ENCODE measurements at regions not wholly inside any gene's neighbourhood (a gene's known extent, or its start where the extent isn't known, plus 50 kb on each side); places are given as distances from the start of the nearest gene placed in this dataset.

DNA sequence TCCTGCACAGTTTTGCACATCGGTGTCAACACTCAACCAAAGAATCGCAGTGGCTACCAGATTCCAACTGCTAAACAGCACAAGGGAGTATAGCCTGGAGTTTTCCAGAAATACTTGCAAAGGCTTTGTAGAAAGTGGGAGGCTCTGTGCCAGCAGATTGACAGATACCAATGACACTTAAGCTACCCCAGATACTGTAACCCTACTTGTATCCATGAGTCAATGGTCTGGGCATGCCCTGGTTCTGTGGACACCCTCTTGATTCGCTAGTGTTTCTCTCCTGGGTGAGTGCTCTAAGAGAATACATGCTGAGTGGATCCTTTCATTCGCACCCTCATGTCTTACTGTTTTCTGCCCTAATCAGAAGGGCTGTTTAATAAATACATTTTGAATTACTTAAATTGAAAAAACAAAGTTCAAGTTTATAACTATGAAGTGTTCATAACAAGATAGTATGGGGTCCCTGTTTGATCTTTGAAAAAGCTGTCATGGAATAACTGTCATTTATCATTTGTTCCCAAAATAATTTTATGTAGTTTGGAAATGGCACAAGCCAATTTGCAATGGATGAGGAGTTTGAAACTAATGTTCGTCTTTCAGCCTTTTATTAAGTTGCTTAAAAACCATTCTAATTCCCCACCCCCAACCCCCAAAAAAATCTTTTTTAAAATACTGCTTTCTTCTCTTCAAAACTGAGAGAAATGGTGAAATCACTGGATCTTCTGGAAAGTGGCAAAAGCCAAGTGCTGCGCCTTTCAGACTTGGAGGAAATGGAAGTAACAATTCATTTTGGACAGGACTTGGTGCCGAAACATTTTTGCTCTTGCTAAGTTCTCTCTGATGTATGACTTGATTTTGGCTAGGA lies 600.5 kb upstream of the TENM4 start:
- DNase-seq (ENCODE audit: low read depth in 2 of 2, low spot score in 1 of 2), result no peak

DNA sequence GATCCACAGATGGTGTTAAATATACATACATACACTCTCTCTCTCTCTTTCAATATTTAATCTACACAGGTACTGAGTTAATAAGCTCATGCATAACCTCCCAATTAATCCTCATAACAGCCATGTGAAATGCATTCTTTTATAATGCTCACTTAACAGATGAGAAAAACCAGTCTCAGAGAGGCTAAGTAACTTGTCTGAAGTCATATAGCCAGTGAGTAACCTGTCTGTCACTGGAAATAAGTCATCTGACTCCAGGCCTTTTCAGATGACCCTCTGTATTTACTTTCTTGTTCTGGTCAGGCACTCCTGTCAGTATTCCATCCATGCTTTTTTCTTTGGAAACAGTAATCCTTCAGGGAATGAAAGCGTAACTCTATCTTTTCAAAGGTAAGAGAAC lies 594.0 kb upstream of the TENM4 start:
- DNase-seq (ENCODE audit: low read depth in 2 of 2, low spot score in 1 of 2), result no peak

DNA sequence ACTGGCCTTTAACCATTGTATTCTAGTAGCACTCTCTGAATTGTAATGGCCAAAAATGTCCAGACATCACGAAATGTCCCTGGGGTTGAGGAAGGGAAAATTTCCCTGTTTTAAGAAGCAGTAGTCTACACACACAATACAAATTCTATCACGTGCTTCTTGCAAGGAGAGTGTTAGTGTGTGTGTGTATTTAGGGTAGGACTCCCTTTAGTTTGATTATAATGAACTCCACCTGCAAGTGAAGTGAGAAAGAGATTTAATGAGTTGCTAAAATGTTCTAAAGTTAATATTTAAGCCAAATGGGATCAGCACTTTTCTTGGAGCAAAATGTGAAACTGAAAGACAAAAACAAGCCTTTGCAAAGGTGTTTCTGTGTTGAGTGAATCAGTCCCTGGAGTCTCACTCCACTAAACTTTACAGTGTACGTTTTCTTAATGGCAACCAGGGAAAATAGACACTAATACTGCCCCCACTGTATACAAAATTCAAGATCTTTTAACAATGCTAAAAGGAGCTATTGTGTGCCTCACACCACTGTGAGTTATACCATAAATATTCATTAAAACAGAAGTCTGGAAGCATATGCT lies 590.3 kb upstream of the TENM4 start:
- no peak for DNase-seq (ENCODE audit: low read depth in 2 of 2, low spot score in 1 of 2)

DNA sequence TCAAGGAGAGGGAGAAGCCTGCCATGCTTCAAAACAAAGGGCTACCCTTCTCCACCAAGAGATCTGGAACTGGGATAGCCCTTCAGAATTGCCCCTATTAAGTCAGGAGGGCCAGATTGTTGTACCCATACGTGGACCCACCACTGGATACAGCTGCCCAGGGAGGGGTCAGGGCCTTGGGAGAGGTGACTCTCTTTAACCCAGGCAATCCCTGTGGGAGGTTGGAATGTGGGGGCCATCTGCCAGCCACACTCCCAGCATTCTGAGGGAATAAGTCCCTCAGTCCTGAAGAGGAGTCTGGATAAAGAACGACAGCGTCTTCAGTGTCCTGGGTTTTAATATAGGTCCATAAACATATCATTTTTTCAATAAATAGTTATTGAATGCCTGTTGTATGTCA lies 588.2 kb upstream of the TENM4 start:
- DNase-seq (ENCODE audit: low read depth in 2 of 2, low spot score in 1 of 2), result no peak

DNA sequence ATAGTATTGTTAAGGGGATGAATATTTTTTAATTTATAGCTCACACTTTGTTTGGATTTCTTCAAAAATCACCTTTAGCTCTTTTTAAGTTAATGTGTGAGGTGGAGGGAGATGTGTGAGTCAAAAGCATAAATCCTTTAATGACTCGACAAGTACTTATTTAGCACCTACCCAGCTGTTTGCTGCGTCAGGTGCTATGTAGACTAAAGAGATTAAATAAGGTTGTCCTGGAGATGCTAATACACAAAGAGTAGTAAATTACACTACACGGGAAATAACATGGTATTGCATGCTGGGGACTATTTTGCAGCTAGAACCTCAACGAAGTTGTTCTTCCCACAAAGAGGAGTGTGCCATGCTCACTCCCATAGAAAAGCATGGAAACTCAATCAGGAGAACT lies 583.3 kb upstream of the TENM4 start:
- no peak for DNase-seq (ENCODE audit: low read depth in 2 of 2, low spot score in 1 of 2)

DNA sequence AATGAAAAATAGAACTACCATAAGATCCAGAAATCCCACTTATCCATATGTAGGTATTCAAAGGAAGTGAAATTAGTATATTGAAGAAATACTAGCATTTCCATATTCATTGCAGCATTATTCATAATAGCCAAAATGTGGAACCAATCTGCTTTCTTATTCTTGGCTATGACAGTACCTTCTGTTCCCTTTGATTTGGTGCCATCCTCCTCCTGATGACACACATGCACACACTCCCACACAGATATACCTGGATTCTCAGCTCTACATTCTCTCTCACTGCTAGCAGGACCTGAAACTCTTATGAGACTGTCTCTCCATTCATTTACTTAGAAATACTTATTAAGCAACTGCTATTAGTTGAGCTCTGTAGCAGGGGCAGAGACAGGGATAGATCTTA lies 582.6 kb upstream of the TENM4 start:
- DNase-seq (ENCODE audit: low read depth in 2 of 2, low spot score in 1 of 2), result no peak

DNA sequence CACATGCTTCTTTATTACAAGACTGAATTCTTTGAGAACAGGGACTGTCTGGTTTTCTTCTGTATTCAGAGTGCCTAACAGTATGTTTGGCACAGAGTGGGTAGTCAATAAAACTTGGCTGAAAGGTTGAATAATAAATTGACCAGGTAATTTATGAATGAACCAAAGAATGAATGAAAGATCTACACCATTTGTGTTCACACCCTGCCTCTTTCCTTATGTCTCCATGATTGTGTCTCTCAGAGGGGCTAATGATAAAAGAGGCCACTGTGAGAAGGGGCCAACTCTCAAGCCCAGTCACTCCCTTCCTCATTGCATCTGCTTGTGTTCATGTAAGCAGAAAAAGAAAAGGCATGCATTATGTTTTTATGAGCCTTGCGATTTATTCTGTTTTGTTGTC lies 569.7 kb upstream of the TENM4 start:
- DNase-seq (ENCODE audit: low read depth in 2 of 2, low spot score in 1 of 2), result no peak

DNA sequence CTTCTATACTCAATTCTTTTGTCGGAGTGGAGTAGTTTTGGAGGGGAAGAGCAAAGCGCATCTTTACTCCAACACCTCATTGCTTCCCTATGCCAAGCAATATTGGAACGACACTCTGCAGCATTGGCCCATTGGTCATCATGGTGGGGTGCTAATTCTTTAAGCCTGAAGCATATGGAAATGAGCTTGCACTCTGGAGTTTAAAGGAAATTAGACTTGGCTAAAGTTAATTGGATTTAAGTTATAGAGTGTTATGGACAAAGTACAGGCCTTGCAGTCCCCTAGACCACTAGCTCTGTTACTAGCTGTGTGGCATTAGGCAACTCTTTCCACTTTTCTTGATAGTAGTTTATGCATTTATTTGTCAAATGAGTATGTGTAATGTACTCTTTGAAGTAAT lies 568.3 kb upstream of the TENM4 start:
- DNase-seq (ENCODE audit: low read depth in 2 of 2, low spot score in 1 of 2), result no peak

DNA sequence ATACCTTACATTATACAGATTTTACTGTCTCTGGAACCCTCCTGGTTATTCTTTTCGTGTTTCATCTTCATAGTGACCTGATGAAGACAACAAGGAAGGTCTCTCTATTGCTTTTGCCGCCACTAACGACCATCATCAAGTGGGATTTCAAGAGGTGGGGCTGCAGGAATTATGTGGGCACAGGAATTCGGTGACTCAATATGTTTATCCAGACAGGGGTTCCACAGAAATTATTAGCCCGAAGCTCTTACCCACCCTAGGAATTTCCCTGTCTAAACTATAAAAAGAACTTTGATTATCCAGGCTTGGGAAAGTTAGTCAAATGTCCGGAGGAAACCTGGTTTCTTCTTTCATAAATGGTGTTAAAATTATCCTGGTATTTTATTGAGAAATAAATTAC lies 566.8 kb upstream of the TENM4 start:
- no peak for DNase-seq (ENCODE audit: low read depth in 2 of 2, low spot score in 1 of 2)

DNA sequence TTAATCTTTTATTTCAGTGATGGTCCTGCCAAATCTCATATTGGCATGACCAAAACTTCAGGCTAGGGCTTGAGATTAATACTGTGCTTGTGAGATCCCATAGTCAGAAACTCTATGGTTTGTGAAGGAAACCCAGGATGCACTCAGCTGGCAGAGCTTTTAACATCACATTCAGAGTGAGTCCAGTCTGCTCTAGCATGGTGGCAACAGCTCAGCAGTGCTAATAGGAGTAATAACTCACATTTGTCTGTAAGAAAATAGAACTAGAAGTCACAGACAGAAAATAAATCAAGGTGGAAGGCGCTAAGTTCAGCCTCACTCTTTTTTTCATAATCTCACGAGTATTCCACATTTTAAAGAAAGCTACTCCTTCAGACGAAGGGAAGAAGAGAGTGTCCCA lies 549.3 kb upstream of the TENM4 start:
- DNase-seq (ENCODE audit: low read depth in 2 of 2, low spot score in 1 of 2), result no peak

DNA sequence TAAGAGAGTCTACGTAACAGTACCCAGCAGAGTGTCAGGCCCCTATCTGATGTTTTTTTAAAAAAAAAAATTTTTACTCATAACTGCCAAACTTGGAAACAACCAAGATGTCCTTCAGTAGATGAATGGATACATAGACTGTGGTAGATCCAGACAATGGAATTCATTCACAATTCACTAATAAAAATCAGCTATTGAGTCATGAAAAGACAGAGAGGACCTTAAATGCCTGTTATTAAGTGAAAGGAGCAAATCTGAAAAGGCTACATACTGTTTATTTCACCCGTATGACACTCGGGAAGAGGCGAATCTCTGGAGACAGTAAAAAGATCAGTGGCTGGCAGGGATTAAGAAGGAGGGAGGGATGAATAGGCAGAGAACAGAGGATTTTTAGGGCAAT lies 541.4 kb upstream of the TENM4 start:
- DNase-seq (ENCODE audit: low read depth in 2 of 2, low spot score in 1 of 2), result no peak

DNA sequence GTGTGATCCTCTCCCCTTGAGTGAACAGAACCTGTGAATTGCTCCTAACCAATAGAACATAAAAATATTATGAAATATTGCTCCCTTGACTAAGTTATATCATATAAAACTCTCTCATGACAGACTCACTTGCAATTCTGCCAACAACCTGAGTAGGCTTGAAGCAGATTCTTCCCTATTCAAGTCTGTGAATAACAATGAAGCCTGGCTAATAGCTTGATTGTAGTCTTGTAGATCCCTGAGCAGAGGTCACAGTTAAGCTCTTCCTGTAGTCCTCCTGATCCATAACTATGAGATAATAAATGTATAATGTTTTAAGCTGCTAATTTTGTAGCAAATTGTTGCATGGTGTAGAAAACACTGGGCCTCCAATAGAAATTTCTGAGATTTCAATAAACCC lies 540.1 kb upstream of the TENM4 start:
- DNase-seq (ENCODE audit: low read depth in 2 of 2, low spot score in 1 of 2), result no peak

DNA sequence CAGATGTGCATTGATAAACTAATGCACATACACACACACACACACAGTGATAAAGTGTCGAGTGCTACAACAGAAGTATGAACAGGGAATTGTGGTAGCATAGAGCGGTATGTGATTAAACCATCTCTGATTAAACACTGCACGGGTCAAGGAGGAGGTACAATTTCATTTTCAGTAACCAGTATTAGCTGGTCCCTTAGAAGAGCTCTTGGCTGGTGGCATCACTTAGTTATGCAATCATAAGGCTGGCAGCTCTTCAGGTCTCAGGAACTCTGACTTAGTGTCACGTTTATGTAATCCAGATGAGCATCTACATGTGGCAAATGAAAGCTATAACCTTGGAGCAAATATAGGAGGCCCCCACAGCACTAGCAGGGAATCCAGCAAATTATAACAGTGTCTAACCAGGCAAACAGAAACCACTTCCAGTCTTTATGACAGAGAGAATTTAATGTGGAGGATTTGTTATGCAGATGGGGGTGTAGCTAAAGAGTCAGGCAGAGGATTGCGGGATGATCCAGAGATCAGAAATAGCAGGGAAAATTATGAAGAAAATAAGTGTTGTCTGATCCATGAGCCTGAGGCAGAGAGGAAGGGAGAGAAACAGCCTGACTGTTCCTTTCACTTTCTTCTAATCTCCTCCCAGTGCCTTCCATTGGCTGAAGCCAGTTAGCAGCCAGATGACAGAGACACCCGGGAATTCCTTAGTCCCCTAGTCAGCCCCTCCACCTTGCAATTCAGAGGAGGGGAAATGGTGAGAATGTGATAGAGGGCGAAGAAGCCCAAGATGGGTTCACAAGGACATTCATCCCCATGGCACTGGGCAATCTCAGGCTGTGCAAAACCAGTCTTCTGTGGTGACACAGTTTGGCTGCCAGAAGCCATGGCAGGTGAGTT lies 533.1 kb upstream of the TENM4 start:
- no peak for DNase-seq (ENCODE audit: low read depth in 2 of 2, low spot score in 1 of 2)

DNA sequence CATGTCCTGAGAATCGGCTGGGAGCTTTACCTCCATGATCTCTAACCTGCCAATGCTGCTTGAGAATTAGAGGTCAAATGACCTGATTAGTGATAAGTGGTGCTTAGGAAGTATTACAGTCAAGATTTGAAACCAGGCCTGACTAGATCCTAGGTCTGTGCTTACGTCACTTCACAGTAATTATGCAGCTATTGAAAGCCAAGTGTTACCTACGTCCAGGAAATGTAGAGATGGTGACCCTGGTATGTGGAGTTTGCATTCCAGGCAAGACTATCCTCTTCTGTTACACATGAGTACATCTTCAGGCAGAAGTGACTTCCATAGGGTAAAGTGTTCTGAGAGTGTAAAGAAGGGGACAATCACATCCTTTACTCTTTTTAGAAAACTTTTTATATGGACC lies 530.4 kb upstream of the TENM4 start:
- no peak for DNase-seq (ENCODE audit: low read depth in 2 of 2, low spot score in 1 of 2)

DNA sequence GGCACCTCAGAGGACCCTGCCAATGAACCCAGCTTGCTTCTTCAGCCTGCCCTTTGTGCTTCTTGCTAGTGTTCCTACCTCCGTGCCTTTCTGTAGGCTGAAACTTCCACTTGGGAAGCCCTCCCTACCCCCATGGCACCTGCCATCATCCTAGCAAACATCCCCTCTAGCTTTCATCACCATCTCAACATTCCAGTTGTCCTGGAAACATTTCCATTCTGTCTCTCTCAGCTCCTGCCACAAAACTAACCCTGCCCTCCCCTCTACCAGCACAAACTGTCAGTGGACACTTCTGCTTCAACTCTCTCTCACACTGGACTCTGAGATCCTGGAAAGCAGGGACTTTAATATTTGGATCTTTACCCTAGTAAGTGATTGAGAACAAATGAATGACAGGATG lies 525.8 kb upstream of the TENM4 start:
- DNase-seq (ENCODE audit: low read depth in 2 of 2, low spot score in 1 of 2), result no peak

DNA sequence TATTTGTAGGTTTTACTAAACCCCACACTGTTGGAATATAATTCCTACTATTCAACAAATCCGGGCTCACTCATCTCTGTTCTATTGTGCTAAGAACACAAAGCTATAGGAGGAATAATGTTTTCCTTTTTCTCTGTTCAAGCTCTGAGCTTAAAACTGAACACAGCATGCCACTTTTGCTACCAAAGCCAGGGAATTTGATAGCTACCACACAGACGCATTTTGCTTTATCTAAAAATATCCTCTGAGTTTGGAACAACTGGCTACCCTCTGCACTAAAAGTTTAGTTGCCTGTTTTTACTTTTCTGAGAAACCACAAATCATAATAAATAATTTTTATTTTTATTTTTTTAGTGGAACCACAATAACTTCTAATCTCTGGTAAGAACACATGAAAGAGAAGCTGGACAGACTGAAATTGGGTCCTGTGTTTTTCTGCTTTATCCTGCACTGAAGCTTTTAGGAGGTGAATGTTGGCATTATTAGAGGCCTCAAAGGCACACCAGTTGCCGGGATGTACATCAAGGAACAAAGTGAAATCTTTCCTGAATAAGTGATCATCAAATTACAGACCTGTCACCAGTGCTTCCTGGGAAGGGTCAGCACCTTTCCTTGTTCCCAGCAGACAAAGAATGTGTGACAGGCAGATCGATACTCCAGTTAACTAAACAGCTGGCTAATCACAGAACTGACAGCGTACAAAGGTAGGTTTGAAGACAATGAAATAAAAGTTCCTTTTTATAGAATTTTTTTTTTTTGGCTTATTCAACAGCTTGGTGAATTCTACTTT lies 523.2 kb upstream of the TENM4 start:
- no peak for DNase-seq (ENCODE audit: low read depth in 2 of 2, low spot score in 1 of 2)

DNA sequence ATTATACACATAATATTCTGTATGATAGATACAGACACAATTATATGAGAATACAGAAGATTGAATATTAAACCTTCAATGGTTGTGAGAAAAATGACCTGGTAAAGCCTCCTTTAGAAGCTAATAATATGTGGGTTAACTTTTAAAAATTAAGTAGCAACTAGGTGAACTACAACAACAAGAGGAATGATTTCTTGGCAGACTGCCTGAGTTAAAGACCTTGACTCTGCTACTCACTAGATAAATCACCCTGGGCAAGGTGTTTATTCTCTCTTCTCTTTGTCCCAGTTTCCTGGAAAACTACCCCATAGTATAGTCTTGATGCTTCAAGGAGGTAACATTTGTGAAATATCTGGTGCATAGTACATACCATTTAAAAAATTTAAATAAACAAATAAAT lies 519.6 kb upstream of the TENM4 start:
- DNase-seq (ENCODE audit: low read depth in 2 of 2, low spot score in 1 of 2), result no peak

DNA sequence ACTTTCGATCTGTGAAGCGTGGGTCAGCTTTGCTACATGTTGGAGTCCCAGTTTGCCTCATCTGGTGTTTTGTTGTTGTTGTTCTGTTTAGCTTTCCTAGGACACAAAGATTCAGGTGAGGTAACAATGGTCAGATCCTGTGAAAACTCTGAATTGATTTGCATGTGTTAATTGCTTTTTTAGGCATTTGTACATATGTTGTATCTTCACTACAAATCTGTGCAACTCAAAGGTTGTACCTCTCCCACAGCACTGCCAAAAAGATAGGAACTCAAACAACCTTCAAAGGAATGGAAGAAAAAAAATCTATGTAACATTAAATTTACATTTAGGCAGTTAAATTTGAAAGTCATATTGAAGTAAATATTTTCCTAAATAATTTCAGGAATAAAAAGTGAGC lies 518.5 kb upstream of the TENM4 start:
- DNase-seq (ENCODE audit: low read depth in 2 of 2, low spot score in 1 of 2), result no peak

DNA sequence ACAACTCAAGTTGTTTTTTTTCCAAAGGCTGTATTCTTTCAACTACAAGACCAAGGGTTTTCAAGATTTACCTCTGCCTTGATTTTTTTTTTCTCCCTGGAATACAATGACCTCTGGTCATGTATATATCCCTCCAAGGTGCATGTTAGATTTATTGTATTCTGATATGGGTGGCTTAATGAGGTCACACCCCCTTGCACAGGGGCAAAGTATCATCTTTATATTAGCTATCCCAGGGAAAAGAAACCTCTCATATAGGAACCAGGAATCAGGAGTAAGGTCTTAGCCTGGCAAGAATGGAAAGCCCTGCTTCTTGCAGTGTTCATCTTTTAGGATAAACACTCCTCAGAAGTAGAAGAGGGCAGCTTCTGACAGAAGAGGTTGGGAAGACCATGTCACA lies 516.9 kb upstream of the TENM4 start:
- no peak for DNase-seq (ENCODE audit: low read depth in 2 of 2, low spot score in 1 of 2)

DNA sequence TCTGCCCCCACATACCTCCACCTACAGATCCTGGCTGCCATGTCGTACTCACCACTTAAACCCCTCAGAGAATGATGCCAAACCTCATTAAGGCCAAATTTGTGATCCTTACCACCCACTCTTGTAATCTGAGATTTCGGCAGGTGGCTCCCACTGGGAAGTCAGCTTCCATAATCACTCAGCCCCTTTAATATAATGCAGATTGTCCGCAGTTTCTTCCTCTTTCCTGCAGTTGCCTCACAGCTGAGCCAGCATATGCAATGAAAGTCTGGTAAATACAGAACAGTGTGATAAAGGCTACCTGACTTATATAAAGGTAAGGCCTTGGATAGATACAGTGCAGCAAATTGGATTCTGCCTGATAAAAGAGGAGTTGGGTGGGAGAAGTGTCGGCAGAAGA lies 515.2 kb upstream of the TENM4 start:
- DNase-seq (ENCODE audit: low read depth in 2 of 2, low spot score in 1 of 2), result no peak

DNA sequence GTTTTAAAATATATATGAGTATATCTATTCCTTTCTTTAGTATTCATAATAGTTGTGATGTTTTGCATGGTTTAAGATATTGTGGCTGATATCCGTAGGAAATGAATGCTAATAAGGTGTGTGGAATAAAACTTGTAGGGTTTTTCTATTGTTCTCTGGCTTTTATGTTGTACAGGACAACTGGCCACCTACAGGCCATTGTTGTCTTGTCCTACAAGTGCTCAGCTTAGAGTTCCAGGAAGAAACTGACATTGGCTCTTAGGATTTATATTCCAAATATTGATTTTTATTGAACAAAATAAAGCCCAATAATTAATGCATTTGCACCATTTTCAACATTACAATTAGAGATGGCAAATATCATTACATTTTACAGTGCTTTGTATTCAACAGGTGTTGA lies 512.8 kb upstream of the TENM4 start:
- no peak for DNase-seq (ENCODE audit: low read depth in 2 of 2, low spot score in 1 of 2)
